ENCODE measurements at regions not wholly inside any gene's neighbourhood (a gene's known extent, or its start where the extent isn't known, plus 50 kb on each side); places are given as distances from the start of the nearest gene placed in this dataset.

DNA sequence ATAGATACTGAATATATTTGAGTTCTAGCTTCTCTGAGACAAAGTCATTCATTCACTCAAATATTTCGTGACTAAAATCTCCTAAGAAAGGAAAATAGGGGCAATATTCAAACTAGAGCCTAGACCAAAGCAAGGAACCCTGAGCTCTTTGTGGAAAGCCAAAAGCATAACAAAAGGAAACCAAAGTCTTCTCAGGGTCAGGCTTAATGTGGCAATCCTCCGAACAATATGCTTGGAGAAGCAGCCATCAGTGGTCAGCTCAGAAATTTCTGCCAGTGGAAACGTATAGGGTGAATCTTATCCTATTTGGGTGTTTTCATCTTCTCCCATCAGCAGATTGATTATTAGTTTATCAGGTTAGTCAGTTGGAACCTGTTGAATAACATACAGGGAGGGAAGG, 151.3 kb upstream of the SLC13A1 start:
- Histone ChIP-seq H3K9me3 (replicated peaks; ENCODE audit: control insufficient read depth, insufficient read depth, low read length) (no peaks in the 10 kb centered on the region), H3K27ac (ENCODE audit: insufficient read depth, low read depth, low read length) (no peak overlapping the region), H3K27me3 (ENCODE audit: control insufficient read depth in 2 of 2, insufficient read depth in 2 of 2, low read length in 2 of 2) (no peaks in the 10 kb centered on the region), H3K36me3 (ENCODE audit: control insufficient read depth in 2 of 2, extremely low read depth in 1 of 2, insufficient read depth in 2 of 2, low read length in 2 of 2) (no peaks in the 10 kb centered on the region), H3K4me3 (replicated peaks in 1 of 3; ENCODE audit: insufficient read depth in 1 of 3, low read depth in 1 of 3, low read length in 3 of 3) (no peak overlapping the region), H3K9ac (replicated peaks; ENCODE audit: extremely low read depth, insufficient read depth, low read length) (no peak overlapping the region), H3K4me1 (ENCODE audit: control insufficient read depth, extremely low read depth, insufficient read depth, low read length) (no peaks in the 10 kb centered on the region), H3K4me2 (ENCODE audit: insufficient read depth, low read length) (no peak overlapping the region), H4K20me1 (replicated peaks; ENCODE audit: control insufficient read depth, extremely low read depth, insufficient read depth, low read length) (no peaks in the 10 kb centered on the region), H3K9me1 (replicated peaks; ENCODE audit: control insufficient read depth, extremely low read depth, insufficient read depth, low read length) (no peaks in the 10 kb centered on the region), H2AFZ (ENCODE audit: low read depth, low read length) (no peak overlapping the region), H3K79me2 (ENCODE audit: control insufficient read depth, insufficient read depth, low read length) (no peaks in the 10 kb centered on the region)
- FAIRE-seq (no peak), DNase-seq (ENCODE audit: low read depth, low spot score) (no peak)
- ChIA-PET CTCF (interaction anchor here (1.6 kb wide), 1 partner anchor 16 kb away, joined by 6 read pairs; no protein-coding TSS in a partner anchor), POLR2A (no interaction called here)
- TF ChIP-seq EZH2 (IDR thresholded peaks at IDR 0.05; ENCODE audit: borderline replicate concordance, low read depth, low read length, severe bottlenecking) (no peak), MYC (IDR thresholded peaks at IDR 0.05; ENCODE audit: low read depth, low read length) (no peak), POLR2A (IDR thresholded peaks at IDR 0.05; ENCODE audit: low read depth, low read length) (no peak), POLR2AphosphoS5 (IDR thresholded peaks at IDR 0.05; ENCODE audit: insufficient read depth, low read depth, low read length) (no peak), FOS (IDR thresholded peaks at IDR 0.05; ENCODE audit: borderline replicate concordance, insufficient read depth, low read length) (no peak), GATA2 (IDR thresholded peaks at IDR 0.05; ENCODE audit: insufficient read depth, insufficient read length, low read depth, low read length) (no peak), MAX (IDR thresholded peaks at IDR 0.05; ENCODE audit: insufficient read depth, insufficient read length) (no peak), JUN (IDR thresholded peaks at IDR 0.05; ENCODE audit: borderline replicate concordance, insufficient read depth, insufficient read length, low read depth) (no peak), CTCF (IDR thresholded peaks at IDR 0.05; ENCODE audit: extremely low read depth in 1 of 2, insufficient read depth in 1 of 2, low read depth in 1 of 2, low read length in 2 of 2) (no peak)
- intact Hi-C loops (cut with micrococcal nuclease) (no loop called here), dilution Hi-C loops (cut with MboI; ENCODE audit: extremely low pct_ligation_motif_present, low sequenced_read_pairs) (no loop called here)
- no TSS peak for BruUV-seq (replicated peaks)

Data from endothelial cell of umbilical vein (primary cell).